Right lobe of liver (tissue), 6 donors: ENCODE measurements at regions not wholly inside any gene's neighbourhood (a gene's known extent, or its start where the extent isn't known, plus 50 kb on each side); places are given as distances from the start of the nearest gene placed in this dataset.

Experiments used
- ATAC-seq, 4 donors: fragments of 200-7000 bp; cut with Tn5 transposase; one replicate each; pipeline ENCODE4 v1.9.1; 2020; ENCODE audit warnings: mild to moderate bottlenecking in 4 of 4, moderate library complexity in 4 of 4
- DNase-seq, 3 donors: peaks; one replicate each; pipeline ENCODE4 v3.0.0-alpha.2; 2020
- H3K27ac ChIP-seq, 3 donors: fragments of 200-600 bp; one replicate each; pipeline ENCODE4 v1.8.0; 2022
- H3K27me3 ChIP-seq, 2 donors: fragments of 200-600 bp; one replicate each; pipeline ENCODE4 v1.8.0; 2022
- H3K36me3 ChIP-seq, 4 donors: fragments of 200-600 bp; sonication (generic) in 1 of 4; one replicate each; pipeline versions ENCODE4 v1.5.1 to v1.8.0; 2017 to 2022; ENCODE audit warnings: control low read depth in 1 of 4
- H3K4me1 ChIP-seq, 4 donors: fragments of 200-600 bp; sonication (generic) in 1 of 4; one replicate each; pipeline versions ENCODE4 v1.5.1 to v1.8.0; 2017 to 2022; ENCODE audit warnings: control low read depth in 1 of 4
- H3K4me3 ChIP-seq, 3 donors: fragments of 200-600 bp; one replicate each; pipeline ENCODE4 v1.8.0; 2022
- H3K9me3 ChIP-seq, 4 donors: fragments of 200-600 bp; sonication (generic) in 1 of 4; one replicate each; pipeline versions ENCODE4 v1.5.1 to v1.8.0; 2017 to 2022; ENCODE audit warnings: control low read depth in 1 of 4
- POLR2A ChIP-seq: fragments of 450-650 bp; IDR thresholded peaks from one replicate; pipeline ENCODE4 v1.6.1; 2017; ENCODE audit warnings: antibody characterized with exemption, mild to moderate bottlenecking
- WGBS: methylation state at CpG from one replicate; pipeline ENCODE4 v1.1.6; 2018; ENCODE audit warnings: low coverage, low lambda C conversion rate; ENCODE audit not compliant: insufficient coverage; ENCODE audit errors: missing lambda C conversion rate; 5-methylcytosine and 5-hydroxymethylcytosine counted together
- intact Hi-C, 2 donors: fragments of 100-400 bp; cut with DNase I; formaldehyde crosslinking; loops; one replicate each; pipeline versions ENCODE4 v1.11.2 to v1.14.1; 2022
- TF ChIP-seq, protein P1 (sequence below), 4 donors: fragments of 200-600 bp in 3 of 4; fragments of 450-650 bp in 1 of 4; IDR thresholded peaks; one replicate each; pipeline versions ENCODE4 v1.5.1 to v1.8.0; 2016 to 2022; ENCODE audit warnings: antibody characterized with exemption in 4 of 4, mild to moderate bottlenecking in 2 of 4
- donor health status: DM: no; HTN: yes; CAD: no.
- donor health status: DM: no; HTN: no; CAD: no.
- donor health status: DM: no; HTN: no; CAD: no.
- donor health status: DM: no; HTN: yes; CAD: no.
- donor health status: DM: no; HTN: yes; CAD: no.

DNA sequence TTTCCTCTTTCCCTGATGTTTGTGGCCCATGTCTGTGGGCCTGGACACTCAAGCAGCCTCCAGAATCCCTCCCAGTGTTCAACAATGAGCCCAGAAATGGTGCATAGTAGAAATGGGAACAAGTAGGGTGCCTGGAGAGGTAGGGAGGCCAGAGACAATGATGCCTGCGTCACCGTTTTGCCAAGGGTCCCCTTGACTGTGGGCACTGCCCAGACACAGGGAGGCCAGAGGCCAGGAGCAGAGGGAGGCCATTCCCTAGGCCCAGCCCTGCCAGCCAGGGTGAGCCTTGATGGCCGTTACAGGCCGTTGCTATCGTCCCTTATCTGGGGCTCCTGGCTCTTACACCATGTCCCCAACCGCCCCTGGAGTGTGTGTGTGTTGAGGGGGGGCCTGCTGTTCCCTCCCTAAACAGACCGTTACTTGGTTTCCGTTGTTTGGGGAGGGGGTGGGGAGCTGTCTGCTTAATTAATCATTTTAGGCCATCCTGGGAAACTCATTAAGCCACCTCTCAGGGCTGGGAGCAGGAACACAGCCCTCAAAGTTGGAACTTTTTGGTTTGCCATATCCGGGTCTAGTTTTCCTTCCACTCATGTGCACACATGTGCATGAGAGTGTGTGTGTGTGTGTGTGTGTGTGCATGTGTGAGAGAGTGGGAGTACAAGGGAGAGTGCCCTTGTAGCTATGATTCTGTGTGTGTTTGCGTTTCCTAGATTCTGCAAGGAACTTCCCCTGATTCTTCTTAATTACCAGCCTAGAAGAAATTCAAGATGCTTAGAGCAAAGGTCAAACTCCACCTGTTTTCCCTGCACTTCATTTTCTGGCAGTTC lies 135.2 kb upstream of the HAAO start:
- H3K4me1 ChIP-seq = peaks cover 2 to 89% (median 39%) of the 10 kb centered on the region in 4 donors
- WGBS = 36% methylated on average over 5 of the region's 10 CpGs
- H3K4me3 ChIP-seq = no peak overlapping the region
- peak overlapping the region; percentile 89 to 95 (median 91) for H3K27ac ChIP-seq
- no peaks in the 10 kb centered on the region for H3K9me3 ChIP-seq
- ATAC-seq (no peak), DNase-seq (no peak)
- intact Hi-C loops = no loop called here
- TF ChIP-seq, protein P1, sequence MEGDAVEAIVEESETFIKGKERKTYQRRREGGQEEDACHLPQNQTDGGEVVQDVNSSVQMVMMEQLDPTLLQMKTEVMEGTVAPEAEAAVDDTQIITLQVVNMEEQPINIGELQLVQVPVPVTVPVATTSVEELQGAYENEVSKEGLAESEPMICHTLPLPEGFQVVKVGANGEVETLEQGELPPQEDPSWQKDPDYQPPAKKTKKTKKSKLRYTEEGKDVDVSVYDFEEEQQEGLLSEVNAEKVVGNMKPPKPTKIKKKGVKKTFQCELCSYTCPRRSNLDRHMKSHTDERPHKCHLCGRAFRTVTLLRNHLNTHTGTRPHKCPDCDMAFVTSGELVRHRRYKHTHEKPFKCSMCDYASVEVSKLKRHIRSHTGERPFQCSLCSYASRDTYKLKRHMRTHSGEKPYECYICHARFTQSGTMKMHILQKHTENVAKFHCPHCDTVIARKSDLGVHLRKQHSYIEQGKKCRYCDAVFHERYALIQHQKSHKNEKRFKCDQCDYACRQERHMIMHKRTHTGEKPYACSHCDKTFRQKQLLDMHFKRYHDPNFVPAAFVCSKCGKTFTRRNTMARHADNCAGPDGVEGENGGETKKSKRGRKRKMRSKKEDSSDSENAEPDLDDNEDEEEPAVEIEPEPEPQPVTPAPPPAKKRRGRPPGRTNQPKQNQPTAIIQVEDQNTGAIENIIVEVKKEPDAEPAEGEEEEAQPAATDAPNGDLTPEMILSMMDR (IDR thresholded peaks at IDR 0.05) = no peak
- no peak for TF ChIP-seq POLR2A
- H3K27me3 ChIP-seq = no peaks in the 10 kb centered on the region
- no peaks in the 10 kb centered on the region for H3K36me3 ChIP-seq

DNA sequence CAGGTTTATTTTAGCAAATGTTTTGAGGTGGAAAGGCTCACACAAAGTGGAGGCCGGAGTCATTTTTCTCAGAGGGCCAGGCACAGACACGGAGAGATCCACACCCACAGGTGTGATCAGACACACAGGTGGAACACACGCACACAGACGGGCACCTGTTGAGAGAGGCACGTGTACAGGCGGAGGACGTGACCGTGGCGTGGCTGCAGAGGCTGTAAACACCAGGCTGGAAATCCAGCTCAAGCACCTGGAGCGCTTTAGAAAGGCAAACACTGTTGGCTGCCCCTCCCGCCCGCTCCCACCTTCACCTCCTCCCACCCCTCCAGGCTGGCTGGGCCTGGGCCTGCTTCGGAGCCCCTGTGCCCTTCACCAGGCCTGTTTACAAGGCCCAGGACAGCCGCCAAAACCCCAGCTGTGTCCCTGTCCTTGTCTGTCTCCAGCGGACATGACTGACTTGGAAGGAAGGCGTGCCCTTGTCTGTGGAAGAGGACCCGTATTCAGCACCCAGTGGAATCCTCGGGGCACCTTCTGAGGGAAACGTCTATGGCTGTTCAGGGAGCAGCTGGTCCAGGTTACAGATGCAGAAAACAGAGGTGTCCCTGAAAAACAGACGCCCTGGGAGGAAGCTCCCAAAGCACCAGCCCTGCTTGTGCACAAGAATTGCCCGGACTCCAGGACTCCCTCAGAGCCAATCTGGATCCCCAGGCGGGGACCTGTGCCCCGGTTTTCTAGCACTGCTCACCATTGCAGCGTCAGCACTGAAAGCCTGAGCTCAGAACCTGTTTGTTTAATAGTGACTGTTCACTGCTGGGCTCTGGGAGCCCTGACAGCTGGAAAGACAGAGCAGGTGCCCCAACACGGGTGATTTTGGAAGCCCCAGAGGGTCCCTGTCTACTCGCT lies 134.3 kb upstream of the HAAO start:
- TF ChIP-seq, protein P1 (IDR thresholded peaks at IDR 0.05) = no peak
- peak; percentile 16 for TF ChIP-seq POLR2A
- ATAC-seq (peak; percentile 24 to 51 (median 28)), DNase-seq (peak in 2 of 3 donors; percentile 76)
- Histone ChIP-seq H3K4me1 (peaks cover 2 to 89% (median 39%) of the 10 kb centered on the region in 4 donors), H3K27me3 (no peaks in the 10 kb centered on the region), H3K4me3 (no peak overlapping the region), H3K27ac (peak overlapping the region; percentile 89 to 95 (median 91)), H3K9me3 (no peaks in the 10 kb centered on the region), H3K36me3 (no peaks in the 10 kb centered on the region)
- 26% methylated on average over 8 of the region's 26 CpGs for WGBS
- intact Hi-C loops = no loop called here

DNA sequence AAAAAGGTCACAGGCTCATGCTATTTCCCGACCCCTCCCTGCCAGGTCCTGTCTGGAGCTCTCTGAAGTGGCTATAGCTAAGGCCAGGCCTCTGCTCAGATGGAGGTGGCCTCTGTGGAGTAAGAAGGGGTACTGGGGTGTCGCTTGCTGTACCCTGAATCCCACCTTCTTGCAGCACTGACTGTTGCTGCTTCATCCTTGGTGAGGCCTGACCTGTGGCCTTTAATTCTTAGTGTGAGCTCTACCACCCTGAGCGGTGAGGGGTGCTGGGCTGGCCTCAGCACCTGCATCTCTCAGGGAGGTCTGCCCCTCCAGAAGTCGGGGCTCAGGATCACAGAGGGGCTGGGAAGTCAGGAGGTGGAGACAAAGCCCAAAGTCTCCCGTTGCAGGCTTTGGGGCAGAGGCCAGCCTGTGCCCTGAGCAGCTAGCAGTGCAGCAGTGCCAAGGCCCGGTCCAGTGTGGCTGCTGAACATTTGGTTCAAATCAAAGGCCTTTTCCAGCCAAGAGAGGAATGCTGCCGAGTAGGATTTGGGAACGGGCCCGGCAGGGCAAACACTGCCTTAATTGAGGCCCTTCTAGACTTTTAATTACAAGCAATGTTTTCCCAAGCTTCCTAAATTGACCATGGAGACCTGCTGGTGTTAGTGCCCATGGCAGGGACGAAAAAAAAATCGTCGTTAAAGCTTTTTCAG lies 133.5 kb upstream of the HAAO start:
- Histone ChIP-seq H3K36me3 (no peaks in the 10 kb centered on the region), H3K4me3 (no peak overlapping the region), H3K4me1 (peaks cover 2 to 84% (median 39%) of the 10 kb centered on the region in 4 donors), H3K27me3 (no peaks in the 10 kb centered on the region), H3K9me3 (no peaks in the 10 kb centered on the region), H3K27ac (peak overlapping the region; percentile 89 to 95 (median 91))
- WGBS = 22% methylated on average over 11 of the region's 12 CpGs
- DNase-seq = peak; percentile 68 to 94 (median 92)
- TF ChIP-seq, protein P1 (IDR thresholded peaks at IDR 0.05) = no peak
- TF ChIP-seq POLR2A = peak; percentile 44
- intact Hi-C loops = no loop called here
- ATAC-seq = peak; percentile 34 to 76 (median 72)

DNA sequence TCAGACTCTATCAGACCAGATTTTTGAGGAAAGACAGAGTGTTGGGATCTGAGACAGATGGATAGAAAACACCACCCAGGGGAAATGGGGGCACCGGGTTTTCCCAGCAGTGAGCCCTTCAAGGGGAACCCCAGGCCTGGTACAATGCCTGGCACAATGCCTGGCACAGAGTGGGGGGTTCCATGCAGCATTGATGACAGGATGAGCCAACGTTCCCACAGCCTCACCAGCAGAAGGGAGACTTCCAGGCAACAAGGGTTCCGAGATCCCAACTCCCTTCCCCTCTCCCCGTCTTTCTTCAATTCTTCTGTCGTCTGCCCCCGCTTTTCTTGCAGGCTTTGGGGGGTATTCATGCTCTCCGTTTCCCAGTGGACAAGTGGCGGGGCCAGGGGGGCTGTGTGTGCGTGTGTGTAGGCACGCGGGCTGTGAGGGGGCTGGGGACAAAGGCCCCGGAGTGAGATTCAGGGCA lies 132.1 kb upstream of the HAAO start:
- no peaks in the 10 kb centered on the region for H3K36me3 ChIP-seq
- ATAC-seq (no peak), DNase-seq (no peak)
- peak overlapping the region; percentile 89 to 95 (median 91) for H3K27ac ChIP-seq
- TF ChIP-seq, protein P1 (IDR thresholded peaks at IDR 0.05) = no peak
- TF ChIP-seq POLR2A = no peak
- intact Hi-C loops = no loop called here
- no peaks in the 10 kb centered on the region for H3K27me3 ChIP-seq
- peaks cover 2 to 69% (median 34%) of the 10 kb centered on the region in 4 donors for H3K4me1 ChIP-seq
- no peaks in the 10 kb centered on the region for H3K9me3 ChIP-seq
- H3K4me3 ChIP-seq = no peak overlapping the region
- WGBS = 27% methylated on average over 7 of the region's 12 CpGs
